NCI-H2171 (cell line): ENCODE measurements at regions not wholly inside any gene's neighbourhood (a gene's known extent, or its start where the extent isn't known, plus 50 kb on each side); places are given as distances from the start of the nearest gene placed in this dataset.
"Not testable (repeated sequence)": the region's sequence is repeated elsewhere in the genome, so short reads cannot be mapped to it uniquely, and the experiment has no call there.

Experiments
- DNase-seq: peaks from one replicate; lab custom pipeline; 2025; lab: John Stamatoyannopoulos, UW

- no peak for DNase-seq
Observed at GRCh38 chr7:356691-357462, 66.9 kb downstream of the FOXL3 start.

GRCh38 chr7:357531-358209, 67.7 kb downstream of the FOXL3 start:
- DNase-seq: no peak

- DNase-seq: no peak
Observed at GRCh38 chr7:358352-358751, 68.4 kb downstream of the FOXL3 start.

GRCh38 chr7:359226-359765, 69.3 kb downstream of the FOXL3 start:
- no peak for DNase-seq

- no peak for DNase-seq
Observed at GRCh38 chr7:359766-360361, 69.9 kb downstream of the FOXL3 start.

- no peak for DNase-seq
Observed at GRCh38 chr7:360454-361100, 70.6 kb downstream of the FOXL3 start.

GRCh38 chr7:361182-361581, 71.2 kb downstream of the FOXL3 start:
- DNase-seq: not testable (repeated sequence)

GRCh38 chr7:361680-362401, 71.9 kb downstream of the FOXL3 start:
- no peak for DNase-seq

GRCh38 chr7:362402-363096, 72.6 kb downstream of the FOXL3 start:
- no peak for DNase-seq

GRCh38 chr7:363626-364025, 73.7 kb downstream of the FOXL3 start:
- DNase-seq: no peak

- no peak for DNase-seq
Observed at GRCh38 chr7:364536-364935, 74.6 kb downstream of the FOXL3 start.

- no peak for DNase-seq
Observed at GRCh38 chr7:365593-365992, 75.6 kb downstream of the FOXL3 start.

GRCh38 chr7:366161-366803, 76.3 kb downstream of the FOXL3 start:
- DNase-seq: no peak

GRCh38 chr7:367351-367901, 77.5 kb downstream of the FOXL3 start:
- no peak for DNase-seq

GRCh38 chr7:368651-369475, 78.9 kb downstream of the FOXL3 start:
- no peak for DNase-seq

GRCh38 chr7:369476-370258, 79.7 kb downstream of the FOXL3 start:
- DNase-seq: no peak

GRCh38 chr7:370259-370625, 80.3 kb downstream of the FOXL3 start:
- DNase-seq: no peak

- DNase-seq: no peak
Observed at GRCh38 chr7:370775-371118, 80.8 kb downstream of the FOXL3 start.
